Activated naive CD8-positive, alpha-beta T cell treated with anti-CD3 and anti-CD28 coated beads, Interleukin-2, amount 10 ng/mL, durations not matched to agents 7 days and 5 days (primary cell): ENCODE measurements at regions not wholly inside any gene's neighbourhood (a gene's known extent, or its start where the extent isn't known, plus 50 kb on each side); places are given as distances from the start of the nearest gene placed in this dataset.
"Not testable (repeated sequence)": the region's sequence is repeated elsewhere in the genome, so short reads cannot be mapped to it uniquely, and the experiment has no call there.

Experiments
- ATAC-seq: fragments of 150-1000 bp; cut with Tn5 transposase; one replicate; pipeline ENCODE4 v1.10.0; 2021; ENCODE audit warnings: low read depth, moderate library complexity
- POLR2A ChIA-PET: fragments of 350-600 bp; sonication (Branson Sonifier 250); formaldehyde crosslinking; loops from one replicate; lab custom pipeline; 2021; ENCODE audit warnings: antibody characterized with exemption; lab: Charles Lee
- DNase-seq: peaks from one replicate; pipeline ENCODE4 v3.0.0; 2021
- H3K27ac Mint-ChIP-seq: one replicate; pipeline ENCODE4 v1.8.0; 2022; ENCODE audit warnings: mild to moderate bottlenecking, mixed read lengths
- H3K27me3 Mint-ChIP-seq: one replicate; pipeline ENCODE4 v1.8.0; 2022; ENCODE audit warnings: mild to moderate bottlenecking, moderate library complexity, mixed read lengths
- H3K36me3 Mint-ChIP-seq: one replicate; pipeline ENCODE4 v1.8.0; 2021; ENCODE audit warnings: mild to moderate bottlenecking, mixed read lengths
- H3K4me1 Mint-ChIP-seq: one replicate; pipeline ENCODE4 v1.8.0; 2021; ENCODE audit warnings: mixed read lengths
- H3K4me3 Mint-ChIP-seq: one replicate; pipeline ENCODE4 v1.8.0; 2022; ENCODE audit warnings: mild to moderate bottlenecking, moderate library complexity, mixed read lengths
- H3K9me3 Mint-ChIP-seq: one replicate; pipeline ENCODE4 v1.8.0; 2021; ENCODE audit warnings: mixed read lengths

GRCh38 chr5:60436518-60436917 is 263.4 kb downstream of the DEPDC1B start:
- Mint-ChIP-seq H3K9me3 (peaks cover 6% of the 10 kb centered on the region), H3K36me3 (no peaks in the 10 kb centered on the region), H3K27me3 (no peaks in the 10 kb centered on the region), H3K4me3 (no peak overlapping the region), H3K4me1 (no peaks in the 10 kb centered on the region), H3K27ac (no peak overlapping the region)
- no peak for DNase-seq
- POLR2A ChIA-PET: no interaction called here
- ATAC-seq: no peak

GRCh38 chr5:60435808-60436207 is 264.2 kb downstream of the DEPDC1B start:
- ATAC-seq: no peak
- H3K4me1 Mint-ChIP-seq: no peaks in the 10 kb centered on the region

GRCh38 chr5:60426189-60426588 is 273.8 kb downstream of the DEPDC1B start:
- H3K4me3 Mint-ChIP-seq, POLR2A ChIA-PET, H3K9me3 Mint-ChIP-seq, ATAC-seq, DNase-seq, H3K27ac Mint-ChIP-seq, H3K4me1 Mint-ChIP-seq, H3K27me3 Mint-ChIP-seq, H3K36me3 Mint-ChIP-seq: not testable (repeated sequence)

More at GRCh38 chr5:60435808-60436207, 264.2 kb downstream of the DEPDC1B start:
- H3K4me3 Mint-ChIP-seq: no peak overlapping the region
- no peak overlapping the region for H3K27ac Mint-ChIP-seq
- POLR2A ChIA-PET: no interaction called here
- H3K36me3 Mint-ChIP-seq: no peaks in the 10 kb centered on the region
- H3K27me3 Mint-ChIP-seq: no peaks in the 10 kb centered on the region
- H3K9me3 Mint-ChIP-seq: peaks cover 5% of the 10 kb centered on the region
- no peak for DNase-seq

GRCh38 chr5:60420773-60421172 is 279.2 kb downstream of the DEPDC1B start:
- POLR2A ChIA-PET, H3K27ac Mint-ChIP-seq, H3K36me3 Mint-ChIP-seq, H3K4me3 Mint-ChIP-seq, H3K27me3 Mint-ChIP-seq, H3K4me1 Mint-ChIP-seq, DNase-seq, ATAC-seq, H3K9me3 Mint-ChIP-seq: not testable (repeated sequence)

- Mint-ChIP-seq H3K27me3 (no peaks in the 10 kb centered on the region), H3K4me3 (no peak overlapping the region), H3K4me1 (no peaks in the 10 kb centered on the region), H3K27ac (no peak overlapping the region), H3K36me3 (no peaks in the 10 kb centered on the region), H3K9me3 (no peaks in the 10 kb centered on the region)
- DNase-seq (no peak), ATAC-seq (no peak)
- POLR2A ChIA-PET: no interaction called here
Observed at GRCh38 chr5:60417500-60418181, 282.3 kb downstream of the DEPDC1B start.

GRCh38 chr5:60415443-60415842 is 284.5 kb downstream of the DEPDC1B start:
- H3K27me3 Mint-ChIP-seq: no peaks in the 10 kb centered on the region
- H3K27ac Mint-ChIP-seq: no peak overlapping the region
- POLR2A ChIA-PET: no interaction called here
- no peaks in the 10 kb centered on the region for H3K36me3 Mint-ChIP-seq
- H3K4me3 Mint-ChIP-seq: no peak overlapping the region
- H3K9me3 Mint-ChIP-seq: no peaks in the 10 kb centered on the region
- ATAC-seq: no peak
- DNase-seq: no peak
- no peaks in the 10 kb centered on the region for H3K4me1 Mint-ChIP-seq

GRCh38 chr5:60410427-60410826 is 289.5 kb downstream of the DEPDC1B start:
- POLR2A ChIA-PET: no interaction called here

GRCh38 chr5:60404171-60404570 is 295.8 kb downstream of the DEPDC1B start:
- POLR2A ChIA-PET: no interaction called here
- H3K4me3 Mint-ChIP-seq: no peak overlapping the region
- ATAC-seq (no peak), DNase-seq (no peak)
- no peaks in the 10 kb centered on the region for H3K36me3 Mint-ChIP-seq
- no peaks in the 10 kb centered on the region for H3K4me1 Mint-ChIP-seq
- H3K9me3 Mint-ChIP-seq: no peaks in the 10 kb centered on the region
- H3K27ac Mint-ChIP-seq: no peak overlapping the region
- H3K27me3 Mint-ChIP-seq: no peaks in the 10 kb centered on the region

More at GRCh38 chr5:60410427-60410826, 289.5 kb downstream of the DEPDC1B start:
- H3K4me3 Mint-ChIP-seq: no peak overlapping the region
- no peak for ATAC-seq
- no peaks in the 10 kb centered on the region for H3K4me1 Mint-ChIP-seq
- no peaks in the 10 kb centered on the region for H3K36me3 Mint-ChIP-seq
- H3K27me3 Mint-ChIP-seq: no peaks in the 10 kb centered on the region
- no peak for DNase-seq
- no peak overlapping the region for H3K27ac Mint-ChIP-seq
- H3K9me3 Mint-ChIP-seq: no peaks in the 10 kb centered on the region

GRCh38 chr5:60403343-60404006 is 296.5 kb downstream of the DEPDC1B start:
- Mint-ChIP-seq H3K27ac (no peak overlapping the region), H3K4me1 (no peaks in the 10 kb centered on the region), H3K27me3 (no peaks in the 10 kb centered on the region), H3K4me3 (no peak overlapping the region), H3K9me3 (no peaks in the 10 kb centered on the region), H3K36me3 (no peaks in the 10 kb centered on the region)
- DNase-seq: no peak
- no peak for ATAC-seq
- POLR2A ChIA-PET: no interaction called here

- DNase-seq: no peak
- H3K36me3 Mint-ChIP-seq: no peaks in the 10 kb centered on the region
- no peak overlapping the region for H3K27ac Mint-ChIP-seq
- no peak overlapping the region for H3K4me3 Mint-ChIP-seq
- POLR2A ChIA-PET: no interaction called here
- H3K4me1 Mint-ChIP-seq: no peaks in the 10 kb centered on the region
- H3K27me3 Mint-ChIP-seq: no peaks in the 10 kb centered on the region
- no peaks in the 10 kb centered on the region for H3K9me3 Mint-ChIP-seq
- ATAC-seq: no peak
Observed at GRCh38 chr5:60402161-60402785, 297.7 kb downstream of the DEPDC1B start.

- H3K27ac Mint-ChIP-seq: no peak overlapping the region
- POLR2A ChIA-PET: no interaction called here
Observed at GRCh38 chr5:60401526-60401925, 298.4 kb downstream of the DEPDC1B start.

GRCh38 chr5:60399507-60399906 is 300.5 kb downstream of the DEPDC1B start:
- H3K27ac Mint-ChIP-seq: no peak overlapping the region
- no peak for DNase-seq
- H3K4me3 Mint-ChIP-seq: no peak overlapping the region
- POLR2A ChIA-PET: no interaction called here
- H3K4me1 Mint-ChIP-seq: no peaks in the 10 kb centered on the region
- H3K36me3 Mint-ChIP-seq: no peaks in the 10 kb centered on the region
- no peaks in the 10 kb centered on the region for H3K9me3 Mint-ChIP-seq
- ATAC-seq: no peak
- H3K27me3 Mint-ChIP-seq: no peaks in the 10 kb centered on the region

More at GRCh38 chr5:60401526-60401925, 298.4 kb downstream of the DEPDC1B start:
- Mint-ChIP-seq H3K9me3 (no peaks in the 10 kb centered on the region), H3K4me1 (no peaks in the 10 kb centered on the region), H3K27me3 (no peaks in the 10 kb centered on the region), H3K36me3 (no peaks in the 10 kb centered on the region), H3K4me3 (no peak overlapping the region)
- ATAC-seq (no peak), DNase-seq (no peak)

- ATAC-seq (no peak), DNase-seq (no peak)
- POLR2A ChIA-PET: no interaction called here
- Mint-ChIP-seq H3K9me3 (no peaks in the 10 kb centered on the region), H3K27ac (no peak overlapping the region), H3K36me3 (no peaks in the 10 kb centered on the region), H3K4me1 (no peaks in the 10 kb centered on the region), H3K4me3 (no peak overlapping the region), H3K27me3 (no peaks in the 10 kb centered on the region)
Observed at GRCh38 chr5:60395712-60396329, 304.1 kb downstream of the DEPDC1B start.
